GM10266 (cell line): ENCODE measurements at regions not wholly inside any gene's neighbourhood (a gene's known extent, or its start where the extent isn't known, plus 50 kb on each side); places are given as distances from the start of the nearest gene placed in this dataset.

Experiments
- DNase-seq: peaks from one replicate; pipeline ENCODE4 v3.0.0; 2012; ENCODE audit errors: extremely low spot score
- TF ChIP-seq, protein P1 (sequence below): IDR thresholded peaks from 2 replicates; pipeline ENCODE4 v1.5.1; 2012; ENCODE audit warnings: mild to moderate bottlenecking, low read depth; ENCODE audit not compliant: control insufficient read depth, insufficient read depth; ENCODE audit errors: missing control alignments

- no peak for DNase-seq
- TF ChIP-seq, protein P1, sequence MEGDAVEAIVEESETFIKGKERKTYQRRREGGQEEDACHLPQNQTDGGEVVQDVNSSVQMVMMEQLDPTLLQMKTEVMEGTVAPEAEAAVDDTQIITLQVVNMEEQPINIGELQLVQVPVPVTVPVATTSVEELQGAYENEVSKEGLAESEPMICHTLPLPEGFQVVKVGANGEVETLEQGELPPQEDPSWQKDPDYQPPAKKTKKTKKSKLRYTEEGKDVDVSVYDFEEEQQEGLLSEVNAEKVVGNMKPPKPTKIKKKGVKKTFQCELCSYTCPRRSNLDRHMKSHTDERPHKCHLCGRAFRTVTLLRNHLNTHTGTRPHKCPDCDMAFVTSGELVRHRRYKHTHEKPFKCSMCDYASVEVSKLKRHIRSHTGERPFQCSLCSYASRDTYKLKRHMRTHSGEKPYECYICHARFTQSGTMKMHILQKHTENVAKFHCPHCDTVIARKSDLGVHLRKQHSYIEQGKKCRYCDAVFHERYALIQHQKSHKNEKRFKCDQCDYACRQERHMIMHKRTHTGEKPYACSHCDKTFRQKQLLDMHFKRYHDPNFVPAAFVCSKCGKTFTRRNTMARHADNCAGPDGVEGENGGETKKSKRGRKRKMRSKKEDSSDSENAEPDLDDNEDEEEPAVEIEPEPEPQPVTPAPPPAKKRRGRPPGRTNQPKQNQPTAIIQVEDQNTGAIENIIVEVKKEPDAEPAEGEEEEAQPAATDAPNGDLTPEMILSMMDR = no peak
Observed at GRCh38 chr11:28481616-28482480, 373.7 kb downstream of the METTL15 start.

DNA sequence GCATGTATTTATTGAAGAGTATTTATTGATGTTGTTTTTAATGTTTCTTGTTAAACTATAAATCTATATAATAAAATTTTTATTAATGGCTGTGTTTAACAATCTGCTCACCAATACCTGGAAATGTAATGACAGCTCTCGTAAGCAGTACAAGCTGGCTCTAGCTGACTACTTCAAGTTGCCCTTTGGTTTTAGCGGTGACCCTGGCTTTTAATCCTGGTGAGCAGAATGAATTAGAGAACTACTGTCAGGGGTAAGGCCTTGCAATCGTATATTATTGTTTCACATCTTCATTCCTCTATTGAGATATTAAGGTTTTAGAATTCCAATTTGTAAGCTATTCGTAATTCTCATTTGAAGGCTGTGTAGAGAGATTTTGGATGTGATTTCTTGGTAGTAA lies 372.2 kb downstream of the METTL15 start:
- DNase-seq = no peak
- TF ChIP-seq, protein P1 = no peak

DNA sequence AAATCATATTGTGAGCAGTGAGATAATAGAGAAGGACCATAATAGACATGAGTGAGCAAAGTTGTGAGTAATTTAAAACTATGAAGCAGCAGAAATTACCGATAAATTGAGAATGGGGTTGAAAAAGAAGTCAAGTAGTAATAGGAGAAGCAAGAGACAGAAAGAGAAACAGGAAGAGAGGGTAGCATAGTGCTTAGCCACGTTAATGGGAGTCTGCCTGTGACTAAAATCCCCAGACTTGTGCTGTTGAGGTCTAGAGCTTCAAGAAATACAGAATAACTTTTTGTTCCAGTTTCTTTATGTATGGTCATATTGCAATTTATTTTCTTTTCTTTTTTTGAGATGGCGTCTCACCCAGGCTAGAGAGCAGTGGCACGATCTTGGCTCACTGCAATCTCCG lies 368.7 kb downstream of the METTL15 start:
- TF ChIP-seq, protein P1 = no peak
- DNase-seq = no peak

DNA sequence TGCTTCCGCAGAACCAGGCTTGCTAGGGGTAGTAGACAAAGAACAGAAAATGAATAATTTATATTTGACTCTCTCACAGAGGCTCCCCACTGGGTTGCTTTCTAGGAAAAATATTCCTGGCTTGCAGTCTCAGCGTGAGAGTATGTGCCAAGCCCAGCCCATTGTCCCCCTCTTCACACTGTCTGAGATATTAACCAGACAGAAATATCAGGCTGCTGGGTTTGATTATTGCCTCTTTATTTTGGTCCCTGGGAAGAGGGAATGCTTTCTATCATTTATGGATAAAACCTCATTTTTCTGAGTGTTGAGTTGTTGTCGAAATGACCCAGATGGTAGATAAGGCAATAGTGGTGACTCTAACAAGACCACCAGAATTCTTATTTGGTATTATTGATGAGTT lies 367.9 kb downstream of the METTL15 start:
- TF ChIP-seq, protein P1 = no peak
- DNase-seq = no peak

DNA sequence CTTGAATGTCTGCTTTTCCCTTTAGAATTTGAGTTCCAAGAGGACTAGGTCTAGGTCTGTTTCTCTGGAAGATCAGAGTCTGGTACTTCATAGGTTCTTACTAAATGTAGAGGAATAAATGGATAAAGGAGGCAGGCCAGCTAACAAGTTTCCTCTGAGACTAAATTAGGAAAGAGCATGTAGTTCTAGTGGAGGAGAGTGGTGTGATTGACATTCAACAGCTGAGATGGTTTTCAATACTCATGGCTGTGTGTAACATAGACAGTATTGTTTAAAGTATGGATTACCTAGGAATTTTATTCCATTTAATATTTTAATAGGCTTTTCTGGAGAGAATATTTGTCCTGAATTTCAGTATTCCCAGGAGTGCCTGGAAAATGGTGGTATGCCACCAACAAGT lies 364.7 kb downstream of the METTL15 start:
- DNase-seq = no peak
- TF ChIP-seq, protein P1 = no peak

DNA sequence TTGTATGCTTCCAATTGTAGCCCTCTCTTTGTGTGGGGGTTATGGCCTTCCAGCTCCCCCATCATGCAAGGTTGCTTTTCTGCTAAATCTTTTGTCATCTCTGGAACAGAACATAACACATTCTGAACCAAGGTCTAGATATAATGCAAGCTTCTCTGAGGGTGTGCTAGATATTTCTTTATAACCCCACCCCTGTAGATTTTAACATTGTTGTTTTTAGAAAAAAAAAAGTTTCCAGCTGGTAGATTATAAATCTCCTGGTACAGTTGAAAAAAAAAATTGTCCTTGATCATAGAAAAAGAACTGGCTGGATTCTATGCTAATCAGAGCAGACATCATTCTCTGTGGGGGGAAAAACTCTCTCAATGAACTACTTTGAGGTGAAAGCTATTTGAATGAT lies 363.3 kb downstream of the METTL15 start:
- DNase-seq = no peak
- TF ChIP-seq, protein P1 = no peak

GRCh38 chr11:28470180-28470579 lies 362.0 kb downstream of the METTL15 start:
- TF ChIP-seq, protein P1 = no peak
- DNase-seq = no peak
